ENCODE measurements at regions not wholly inside any gene's neighbourhood (a gene's known extent, or its start where the extent isn't known, plus 50 kb on each side); places are given as distances from the start of the nearest gene placed in this dataset.

DNA sequence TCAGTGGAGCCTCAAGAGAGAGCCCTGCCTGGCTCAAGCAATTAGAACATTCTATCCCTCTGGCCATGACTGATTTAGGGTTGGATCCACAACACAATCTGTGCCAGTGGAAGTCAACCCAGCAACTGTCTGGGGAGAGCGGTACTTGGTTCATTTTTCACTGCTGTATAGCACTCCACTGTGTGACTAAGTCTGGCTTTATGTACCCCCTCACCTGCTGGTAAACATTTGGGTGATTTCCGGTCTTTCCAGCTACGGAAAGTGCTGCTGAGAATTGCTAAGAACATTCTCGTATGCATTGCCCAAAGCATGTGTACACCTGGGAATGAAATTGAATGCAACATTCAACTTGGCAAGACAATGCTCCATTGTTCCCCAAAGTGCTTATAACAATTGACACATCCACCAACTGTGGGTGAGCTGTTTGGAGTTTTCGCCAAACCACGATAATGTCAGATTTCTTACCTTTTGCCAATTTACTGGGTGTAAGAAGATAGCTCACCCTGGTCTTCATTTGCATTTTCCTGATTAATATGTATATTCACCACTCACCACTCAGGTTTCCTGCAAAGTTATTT, 63.5 kb upstream of the MED9 start:
- TF ChIP-seq FOXM1 (IDR thresholded peaks at IDR 0.05; ENCODE audit: borderline replicate concordance, low read depth) (no peak), ZBTB7A (IDR thresholded peaks at IDR 0.05; ENCODE audit: low read depth) (no peak), YY1 (IDR thresholded peaks at IDR 0.05; ENCODE audit: low read depth) (no peak), CEBPB (IDR thresholded peaks at IDR 0.05) (no peak), TEAD4 (IDR thresholded peaks at IDR 0.05) (no peak), CREB1 (IDR thresholded peaks at IDR 0.05; ENCODE audit: low read depth) (no peak)
- TF ChIP-seq, protein P1, sequence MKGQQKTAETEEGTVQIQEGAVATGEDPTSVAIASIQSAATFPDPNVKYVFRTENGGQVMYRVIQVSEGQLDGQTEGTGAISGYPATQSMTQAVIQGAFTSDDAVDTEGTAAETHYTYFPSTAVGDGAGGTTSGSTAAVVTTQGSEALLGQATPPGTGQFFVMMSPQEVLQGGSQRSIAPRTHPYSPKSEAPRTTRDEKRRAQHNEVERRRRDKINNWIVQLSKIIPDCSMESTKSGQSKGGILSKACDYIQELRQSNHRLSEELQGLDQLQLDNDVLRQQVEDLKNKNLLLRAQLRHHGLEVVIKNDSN (IDR thresholded peaks at IDR 0.05) = no peak
- TF ChIP-seq, protein P2, sequence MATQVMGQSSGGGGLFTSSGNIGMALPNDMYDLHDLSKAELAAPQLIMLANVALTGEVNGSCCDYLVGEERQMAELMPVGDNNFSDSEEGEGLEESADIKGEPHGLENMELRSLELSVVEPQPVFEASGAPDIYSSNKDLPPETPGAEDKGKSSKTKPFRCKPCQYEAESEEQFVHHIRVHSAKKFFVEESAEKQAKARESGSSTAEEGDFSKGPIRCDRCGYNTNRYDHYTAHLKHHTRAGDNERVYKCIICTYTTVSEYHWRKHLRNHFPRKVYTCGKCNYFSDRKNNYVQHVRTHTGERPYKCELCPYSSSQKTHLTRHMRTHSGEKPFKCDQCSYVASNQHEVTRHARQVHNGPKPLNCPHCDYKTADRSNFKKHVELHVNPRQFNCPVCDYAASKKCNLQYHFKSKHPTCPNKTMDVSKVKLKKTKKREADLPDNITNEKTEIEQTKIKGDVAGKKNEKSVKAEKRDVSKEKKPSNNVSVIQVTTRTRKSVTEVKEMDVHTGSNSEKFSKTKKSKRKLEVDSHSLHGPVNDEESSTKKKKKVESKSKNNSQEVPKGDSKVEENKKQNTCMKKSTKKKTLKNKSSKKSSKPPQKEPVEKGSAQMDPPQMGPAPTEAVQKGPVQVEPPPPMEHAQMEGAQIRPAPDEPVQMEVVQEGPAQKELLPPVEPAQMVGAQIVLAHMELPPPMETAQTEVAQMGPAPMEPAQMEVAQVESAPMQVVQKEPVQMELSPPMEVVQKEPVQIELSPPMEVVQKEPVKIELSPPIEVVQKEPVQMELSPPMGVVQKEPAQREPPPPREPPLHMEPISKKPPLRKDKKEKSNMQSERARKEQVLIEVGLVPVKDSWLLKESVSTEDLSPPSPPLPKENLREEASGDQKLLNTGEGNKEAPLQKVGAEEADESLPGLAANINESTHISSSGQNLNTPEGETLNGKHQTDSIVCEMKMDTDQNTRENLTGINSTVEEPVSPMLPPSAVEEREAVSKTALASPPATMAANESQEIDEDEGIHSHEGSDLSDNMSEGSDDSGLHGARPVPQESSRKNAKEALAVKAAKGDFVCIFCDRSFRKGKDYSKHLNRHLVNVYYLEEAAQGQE (IDR thresholded peaks at IDR 0.05; ENCODE audit: low read depth) = no peak
